SKM-1 treated with dmso at 0.1 percent for 144 hours (cell line): ENCODE measurements at regions not wholly inside any gene's neighbourhood (a gene's known extent, or its start where the extent isn't known, plus 50 kb on each side); places are given as distances from the start of the nearest gene placed in this dataset.
"Not testable (repeated sequence)": the region's sequence is repeated elsewhere in the genome, so short reads cannot be mapped to it uniquely, and the experiment has no call there.

Source experiments
- DNase-seq: peaks from one replicate; lab custom pipeline; 2025; ENCODE audit not compliant: unreplicated experiment; lab: John Stamatoyannopoulos, UW

GRCh38 chr5:126228934-126229333 is 194.3 kb upstream of the GRAMD2B start:
- no peak for DNase-seq

DNA sequence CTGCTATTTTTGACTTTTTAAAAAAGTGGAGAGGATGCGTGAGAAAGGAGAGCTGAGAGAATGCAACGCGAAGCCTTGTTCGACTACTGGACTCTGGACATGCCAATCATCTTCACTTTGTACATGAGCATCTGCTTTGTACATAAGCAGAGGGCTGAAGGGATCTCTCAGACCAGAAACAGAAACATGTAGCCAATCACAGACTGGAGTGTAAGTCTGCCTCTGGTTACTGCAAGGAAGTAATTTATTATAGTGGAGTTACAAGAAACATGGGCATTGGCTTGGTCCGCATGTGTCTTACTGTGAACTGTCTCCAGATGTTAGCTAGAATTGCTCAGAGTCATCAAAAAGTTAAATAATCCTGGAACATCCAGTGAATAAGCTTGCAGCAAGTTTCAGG is 190.0 kb upstream of the GRAMD2B start:
- no peak for DNase-seq

- no peak for DNase-seq
These were observed 188.5 kb upstream of the GRAMD2B start for GRCh38 chr5:126234563-126235195.

GRCh38 chr5:126235628-126236027 is 187.6 kb upstream of the GRAMD2B start:
- no peak for DNase-seq

GRCh38 chr5:126236994-126237393 is 186.2 kb upstream of the GRAMD2B start:
- no peak for DNase-seq

DNA sequence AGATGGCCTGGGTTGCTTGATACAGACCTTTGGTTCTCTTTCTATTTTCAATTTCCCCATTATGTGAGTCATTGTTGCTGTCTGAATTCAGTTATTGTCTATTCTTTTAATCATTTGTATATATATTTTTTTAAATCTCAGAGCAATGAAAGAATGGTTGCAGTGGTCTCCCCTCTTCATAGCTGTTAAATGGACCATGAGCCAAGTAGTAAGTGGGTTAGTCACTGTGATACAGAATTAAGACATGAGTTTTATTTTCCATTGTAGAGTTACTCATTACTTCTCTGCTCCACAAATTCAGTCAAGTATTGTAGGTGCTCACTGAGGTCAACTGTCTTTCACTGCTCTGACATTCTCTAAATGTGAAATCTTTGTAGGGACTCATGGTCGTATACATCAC is 174.6 kb upstream of the GRAMD2B start:
- no peak for DNase-seq

- no peak for DNase-seq
These were observed 172.2 kb upstream of the GRAMD2B start for GRCh38 chr5:126251024-126251423.

DNA sequence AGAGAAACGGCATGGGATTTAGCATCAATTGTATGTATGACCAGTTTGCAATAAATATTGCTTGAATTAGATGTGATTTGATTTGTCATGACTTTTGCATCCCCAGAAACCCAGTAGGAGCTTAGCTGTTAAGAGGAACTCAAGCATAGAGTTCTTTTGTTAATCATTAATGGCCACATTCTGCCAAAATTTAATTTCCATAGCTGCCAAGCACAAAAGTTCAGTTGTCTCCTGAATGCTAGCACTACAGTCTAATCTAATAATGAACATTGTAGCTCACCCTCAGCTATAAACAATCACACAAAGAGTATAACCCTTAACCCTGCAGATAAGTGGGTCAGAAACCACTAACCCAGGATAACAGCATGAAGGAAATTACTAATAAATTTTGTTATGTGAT is 169.8 kb upstream of the GRAMD2B start:
- no peak for DNase-seq

GRCh38 chr5:126263591-126264184 is 159.5 kb upstream of the GRAMD2B start:
- no peak for DNase-seq

DNA sequence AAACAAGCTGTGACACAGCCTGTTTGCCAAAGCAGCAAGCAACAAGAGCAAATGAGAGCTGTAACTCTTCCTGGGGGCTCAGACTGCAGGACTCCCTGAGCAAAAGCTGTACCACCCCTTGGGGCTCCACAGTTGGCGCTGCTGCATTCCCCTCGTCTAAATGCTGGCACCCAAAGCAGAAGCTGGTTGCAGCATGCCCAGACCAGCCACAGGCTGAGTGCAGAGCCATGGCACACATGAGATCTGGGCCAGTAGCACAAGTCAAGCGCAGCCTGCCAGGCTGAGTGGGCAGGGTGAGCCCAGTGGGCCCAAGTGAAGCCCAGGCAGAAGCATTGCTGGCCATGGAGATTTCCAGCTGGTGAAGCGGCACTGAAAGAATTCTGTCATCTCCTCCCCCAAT is 157.3 kb upstream of the GRAMD2B start:
- no peak for DNase-seq

DNA sequence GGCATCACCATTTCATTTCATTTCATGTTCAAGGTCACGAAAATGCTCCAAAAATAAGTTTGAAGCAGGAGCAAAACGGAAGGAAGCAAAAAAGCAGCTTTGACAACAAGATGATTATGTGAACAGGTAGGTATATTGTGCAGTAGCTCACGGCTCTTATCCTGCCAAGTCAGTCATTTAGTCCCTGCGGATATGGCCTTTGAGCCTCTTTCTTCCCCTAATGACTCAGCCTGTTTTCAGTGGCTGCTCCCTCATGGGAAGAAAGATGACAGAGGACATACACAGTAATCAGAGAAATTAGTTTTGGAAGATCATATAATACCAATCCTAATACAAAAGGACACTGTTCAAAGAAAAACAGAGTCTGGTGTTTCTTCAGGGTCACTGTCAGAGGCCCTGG is 155.8 kb upstream of the GRAMD2B start:
- no peak for DNase-seq

GRCh38 chr5:126268697-126269315 is 154.4 kb upstream of the GRAMD2B start:
- no peak for DNase-seq

- no peak for DNase-seq
These were observed 153.7 kb upstream of the GRAMD2B start for GRCh38 chr5:126269511-126269910.

DNA sequence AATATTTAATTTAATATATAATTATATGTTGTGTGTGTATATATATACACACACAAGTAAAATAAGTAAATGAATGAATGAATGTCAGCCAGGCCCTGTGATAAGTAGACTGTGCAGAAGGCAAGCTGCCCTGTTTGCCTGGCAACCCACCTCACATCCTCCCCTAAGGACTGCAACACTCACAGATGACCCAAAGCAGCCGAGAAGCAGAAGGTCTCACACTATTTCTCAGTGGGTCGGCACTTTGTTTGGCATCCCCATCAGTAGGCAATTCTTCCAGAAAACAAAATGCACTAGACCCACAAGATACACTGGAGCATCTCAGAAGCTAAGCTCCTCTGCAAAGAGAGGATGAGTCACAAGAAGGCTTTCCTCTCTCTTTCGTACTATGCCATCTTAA is 152.1 kb upstream of the GRAMD2B start:
- no peak for DNase-seq

- DNase-seq, result no peak
These were observed 149.0 kb upstream of the GRAMD2B start for GRCh38 chr5:126274076-126274762.

GRCh38 chr5:126274763-126275125 is 148.5 kb upstream of the GRAMD2B start:
- no peak for DNase-seq

DNA sequence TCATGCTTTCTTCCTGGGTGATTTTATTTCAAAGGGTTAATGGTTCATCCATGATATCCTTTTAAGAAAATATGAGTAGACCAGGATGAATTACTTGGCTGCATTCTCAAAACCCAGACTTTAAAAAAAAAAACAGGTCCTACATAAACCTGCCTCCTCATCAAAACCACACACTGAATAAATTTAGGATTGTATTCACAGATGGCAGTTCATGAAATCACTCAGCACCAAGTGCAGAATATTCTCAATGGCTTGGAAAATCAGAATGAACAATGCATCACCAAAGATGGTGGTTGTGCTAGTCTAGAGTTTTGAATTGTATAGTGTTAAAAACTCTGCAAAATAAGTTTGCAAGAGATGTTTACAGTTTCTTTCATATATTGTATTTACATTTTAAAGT is 145.4 kb upstream of the GRAMD2B start:
- DNase-seq, result no peak

- DNase-seq, result no peak
These were observed 142.9 kb upstream of the GRAMD2B start for GRCh38 chr5:126280343-126280742.

- DNase-seq, result no peak
These were observed 142.4 kb upstream of the GRAMD2B start for GRCh38 chr5:126280846-126281245.

- DNase-seq, result no peak
These were observed 138.1 kb upstream of the GRAMD2B start for GRCh38 chr5:126284977-126285696.

DNA sequence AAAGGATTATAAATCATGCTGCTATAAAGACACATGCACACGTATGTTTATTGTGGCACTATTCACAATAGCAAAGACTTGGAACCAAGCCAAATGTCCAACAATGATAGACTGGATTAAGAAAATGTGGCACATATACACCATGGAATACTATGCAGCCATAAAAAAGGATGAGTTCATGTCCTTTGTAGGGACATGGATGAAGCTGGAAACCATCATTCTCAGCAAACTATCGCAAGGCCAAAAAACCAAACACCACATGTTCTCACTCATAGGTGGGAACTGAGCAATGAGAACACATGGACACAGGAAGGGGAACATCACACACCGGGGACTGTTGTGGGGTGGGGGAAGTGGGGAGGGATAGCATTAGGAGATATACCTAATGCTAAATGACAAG is 127.1 kb upstream of the GRAMD2B start:
- DNase-seq, result not testable (repeated sequence)

- DNase-seq, result no peak
These were observed 122.9 kb upstream of the GRAMD2B start for GRCh38 chr5:126300293-126300692.
